ENCODE measurements at regions not wholly inside any gene's neighbourhood (a gene's known extent, or its start where the extent isn't known, plus 50 kb on each side); places are given as distances from the start of the nearest gene placed in this dataset.

GRCh38 chr5:6279607-6280006 lies 98.7 kb downstream of the MED10 start:
- TF ChIP-seq POLR2AphosphoS5 (IDR thresholded peaks at IDR 0.05; ENCODE audit: low read depth, low read length) (no peak), POLR2A (IDR thresholded peaks at IDR 0.05; ENCODE audit: low read depth, low read length) (no peak)

All from GM12892 (cell line).